HepG2 (cell line): ENCODE measurements at regions not wholly inside any gene's neighbourhood (a gene's known extent, or its start where the extent isn't known, plus 50 kb on each side); places are given as distances from the start of the nearest gene placed in this dataset.

ENCODE experiments used
- HDAC2 ChIP-seq: sonication (generic); formaldehyde crosslinking; IDR thresholded peaks from 2 replicates; pipeline ENCODE4 v1.4.0; 2020; ENCODE audit warnings: missing genetic modification reagents
- JUN ChIP-seq: sonication (generic); formaldehyde crosslinking; IDR thresholded peaks from 2 replicates; pipeline ENCODE4 v1.4.0; 2020; ENCODE audit warnings: mild to moderate bottlenecking, missing genetic modification reagents
- MXI1 ChIP-seq: IDR thresholded peaks from 3 replicates; pipeline ENCODE4 v1.6.1; 2012; ENCODE audit warnings: low read depth, low read length, inconsistent platforms, borderline replicate concordance
- NR3C1 ChIP-seq: sonication (generic); formaldehyde crosslinking; IDR thresholded peaks from 2 replicates; pipeline ENCODE4 v1.4.0; 2020; ENCODE audit warnings: missing genetic modification reagents
- RFX3 ChIP-seq: IDR thresholded peaks from 2 replicates; pipeline ENCODE4 v1.6.1; 2016; ENCODE audit warnings: missing biosample characterization, missing genetic modification reagents
- RXRA ChIP-seq: sonication (generic); formaldehyde crosslinking; IDR thresholded peaks from 2 replicates; pipeline ENCODE4 v1.5.1; 2020; ENCODE audit warnings: missing genetic modification reagents
- TAF1 ChIP-seq: sonication (generic); formaldehyde crosslinking; IDR thresholded peaks from 2 replicates; pipeline ENCODE4 v1.4.0; 2020; ENCODE audit warnings: missing genetic modification reagents
- ZNF331 ChIP-seq: sonication (generic); formaldehyde crosslinking; IDR thresholded peaks from 2 replicates; pipeline ENCODE4 v1.4.0; 2020; ENCODE audit warnings: missing genetic modification reagents
- ZNF558 ChIP-seq: sonication (generic); formaldehyde crosslinking; IDR thresholded peaks from 2 replicates; pipeline ENCODE4 v1.9.0; 2022; ENCODE audit warnings: mild to moderate bottlenecking, missing genetic modification reagents, borderline replicate concordance
- ZNF589 ChIP-seq: sonication (generic); formaldehyde crosslinking; conservative IDR thresholded peaks from 2 replicates; pipeline ENCODE4 v1.8.0; 2022; ENCODE audit warnings: mild to moderate bottlenecking, moderate library complexity, missing genetic modification reagents
- ZNF792 ChIP-seq: IDR thresholded peaks from 2 replicates; pipeline ENCODE4 v1.6.1; 2016
- TF ChIP-seq, protein P1 (sequence below): sonication (generic); formaldehyde crosslinking; IDR thresholded peaks from 2 replicates; pipeline ENCODE4 v1.4.0; 2020; ENCODE audit warnings: missing genetic modification reagents, borderline replicate concordance
- TF ChIP-seq, protein P2 (sequence below): sonication (generic); formaldehyde crosslinking; IDR thresholded peaks from 2 replicates; pipeline ENCODE4 v1.5.0; 2020; ENCODE audit warnings: mild to moderate bottlenecking, missing genetic modification reagents, moderate library complexity
- TF ChIP-seq, protein P3 (sequence below): sonication (generic); formaldehyde crosslinking; IDR thresholded peaks from 2 replicates; pipeline ENCODE4 v1.4.0; 2020; ENCODE audit warnings: missing genetic modification reagents

DNA sequence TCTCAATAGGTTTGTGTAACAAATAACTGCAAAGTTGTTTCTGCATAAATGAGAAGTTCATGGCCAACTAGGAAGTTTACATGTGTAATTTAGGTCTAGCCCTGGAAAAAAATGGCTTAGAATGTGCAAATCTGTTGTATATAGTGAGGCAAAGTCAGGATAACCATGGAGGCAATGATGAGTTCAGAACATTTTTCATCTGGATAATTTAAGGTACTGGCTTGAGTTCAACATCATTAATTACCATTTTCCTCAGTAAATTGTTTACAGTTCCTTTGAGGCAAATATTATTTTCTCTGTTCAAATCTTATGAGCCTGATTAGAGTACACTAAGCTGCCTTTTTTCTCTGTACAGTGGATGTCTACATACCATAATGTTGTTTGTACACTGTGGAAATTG is 1259.0 kb upstream of the NUDT12 start:
- no peak for TF ChIP-seq JUN (CRISPR knock-in tag)
- no peak for TF ChIP-seq RXRA
- TF ChIP-seq TAF1 (CRISPR knock-in tag) = no peak
- TF ChIP-seq ZNF792 = no peak
- no peak for TF ChIP-seq RFX3 (CRISPR knock-in tag)
- TF ChIP-seq, protein P1, sequence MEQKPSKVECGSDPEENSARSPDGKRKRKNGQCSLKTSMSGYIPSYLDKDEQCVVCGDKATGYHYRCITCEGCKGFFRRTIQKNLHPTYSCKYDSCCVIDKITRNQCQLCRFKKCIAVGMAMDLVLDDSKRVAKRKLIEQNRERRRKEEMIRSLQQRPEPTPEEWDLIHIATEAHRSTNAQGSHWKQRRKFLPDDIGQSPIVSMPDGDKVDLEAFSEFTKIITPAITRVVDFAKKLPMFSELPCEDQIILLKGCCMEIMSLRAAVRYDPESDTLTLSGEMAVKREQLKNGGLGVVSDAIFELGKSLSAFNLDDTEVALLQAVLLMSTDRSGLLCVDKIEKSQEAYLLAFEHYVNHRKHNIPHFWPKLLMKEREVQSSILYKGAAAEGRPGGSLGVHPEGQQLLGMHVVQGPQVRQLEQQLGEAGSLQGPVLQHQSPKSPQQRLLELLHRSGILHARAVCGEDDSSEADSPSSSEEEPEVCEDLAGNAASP (CRISPR knock-in tag) = no peak
- TF ChIP-seq, protein P2, sequence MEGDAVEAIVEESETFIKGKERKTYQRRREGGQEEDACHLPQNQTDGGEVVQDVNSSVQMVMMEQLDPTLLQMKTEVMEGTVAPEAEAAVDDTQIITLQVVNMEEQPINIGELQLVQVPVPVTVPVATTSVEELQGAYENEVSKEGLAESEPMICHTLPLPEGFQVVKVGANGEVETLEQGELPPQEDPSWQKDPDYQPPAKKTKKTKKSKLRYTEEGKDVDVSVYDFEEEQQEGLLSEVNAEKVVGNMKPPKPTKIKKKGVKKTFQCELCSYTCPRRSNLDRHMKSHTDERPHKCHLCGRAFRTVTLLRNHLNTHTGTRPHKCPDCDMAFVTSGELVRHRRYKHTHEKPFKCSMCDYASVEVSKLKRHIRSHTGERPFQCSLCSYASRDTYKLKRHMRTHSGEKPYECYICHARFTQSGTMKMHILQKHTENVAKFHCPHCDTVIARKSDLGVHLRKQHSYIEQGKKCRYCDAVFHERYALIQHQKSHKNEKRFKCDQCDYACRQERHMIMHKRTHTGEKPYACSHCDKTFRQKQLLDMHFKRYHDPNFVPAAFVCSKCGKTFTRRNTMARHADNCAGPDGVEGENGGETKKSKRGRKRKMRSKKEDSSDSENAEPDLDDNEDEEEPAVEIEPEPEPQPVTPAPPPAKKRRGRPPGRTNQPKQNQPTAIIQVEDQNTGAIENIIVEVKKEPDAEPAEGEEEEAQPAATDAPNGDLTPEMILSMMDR = no peak
- no peak for TF ChIP-seq ZNF331 (CRISPR knock-in tag)
- no peak for TF ChIP-seq NR3C1 (CRISPR knock-in tag)
- no peak for TF ChIP-seq ZNF558 (CRISPR knock-in tag)
- TF ChIP-seq MXI1 = no peak
- no peak for TF ChIP-seq ZNF589 (CRISPR knock-in tag)
- TF ChIP-seq HDAC2 (CRISPR knock-in tag) = no peak
- TF ChIP-seq, protein P3, sequence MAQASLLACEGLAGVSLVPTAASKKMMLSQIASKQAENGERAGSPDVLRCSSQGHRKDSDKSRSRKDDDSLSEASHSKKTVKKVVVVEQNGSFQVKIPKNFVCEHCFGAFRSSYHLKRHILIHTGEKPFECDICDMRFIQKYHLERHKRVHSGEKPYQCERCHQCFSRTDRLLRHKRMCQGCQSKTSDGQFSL (CRISPR knock-in tag) = no peak
